ENCODE measurements at regions not wholly inside any gene's neighbourhood (a gene's known extent, or its start where the extent isn't known, plus 50 kb on each side); places are given as distances from the start of the nearest gene placed in this dataset.

DNA sequence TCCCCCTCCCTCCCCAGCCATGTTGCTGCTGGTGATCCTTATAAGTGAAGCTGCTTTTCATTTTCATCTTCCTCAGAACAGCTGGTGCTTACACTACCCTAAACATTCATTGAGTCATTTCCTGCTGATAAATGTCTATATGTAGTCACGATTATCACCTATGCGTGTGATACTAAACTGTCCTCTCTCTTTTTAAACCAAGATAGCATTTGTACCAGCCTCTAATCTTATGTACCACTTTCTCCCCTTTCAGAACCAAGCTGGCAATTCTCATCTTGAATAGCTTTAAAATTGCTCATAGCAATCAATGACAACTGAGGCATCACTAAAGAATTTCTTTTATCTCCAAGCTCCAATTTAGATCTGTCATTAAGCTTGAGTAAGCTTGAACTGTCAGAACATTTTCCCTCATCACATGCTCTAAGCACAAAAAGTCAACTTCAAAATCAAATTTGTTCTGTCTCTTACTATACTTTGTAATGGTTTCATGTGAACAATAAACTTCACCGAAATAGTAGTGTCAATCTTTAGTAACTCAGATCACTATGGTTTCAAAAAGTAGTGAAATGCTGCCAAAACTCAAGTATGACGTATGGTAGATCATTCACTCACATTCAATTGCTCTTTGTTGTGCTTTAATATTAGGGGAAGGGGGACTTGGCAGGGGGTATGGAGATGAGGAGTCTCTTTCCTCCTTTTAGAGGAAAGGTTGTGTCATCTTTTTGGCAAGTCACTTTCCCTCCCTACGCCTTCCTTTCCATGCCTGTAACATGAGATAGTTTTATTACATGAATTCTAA, 178.1 kb upstream of the NOVA1 start:
- peaks cover 3% of the 10 kb centered on the region for H3K9me3 Mint-ChIP-seq (ENCODE audit: low read depth)
- POLR2A ChIA-PET, result no interaction called here

DNA sequence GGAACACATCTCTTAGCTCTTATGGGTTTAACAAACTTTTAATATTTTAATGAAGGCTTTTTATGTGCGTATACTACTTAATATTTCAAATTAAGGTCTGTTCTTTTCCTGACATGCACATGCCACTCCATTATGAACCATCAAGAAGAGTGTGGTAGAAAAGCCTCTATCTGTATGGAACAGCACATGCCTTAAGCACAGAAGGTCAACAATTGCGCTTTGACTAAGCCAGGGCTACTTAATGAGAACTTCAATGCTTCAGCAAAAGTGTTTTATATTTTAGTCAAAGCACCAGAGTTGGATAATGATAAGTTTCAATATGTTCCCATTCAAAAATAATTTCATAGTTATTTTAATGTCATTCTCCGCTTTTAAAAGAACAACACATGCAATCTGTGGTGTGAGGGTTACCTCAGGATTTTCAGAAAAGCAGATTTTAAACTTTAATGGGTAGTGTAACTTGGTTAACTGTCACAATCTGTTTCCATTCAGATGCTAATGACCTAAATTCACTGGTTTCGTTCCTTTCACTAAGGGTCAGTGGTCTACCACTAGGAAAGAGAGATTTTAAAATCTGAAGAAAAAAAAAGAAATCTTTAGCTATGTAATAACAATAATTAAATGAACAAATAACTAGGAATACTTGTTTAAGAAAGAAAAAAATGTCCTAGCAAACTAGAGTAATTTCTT, 193.4 kb upstream of the NOVA1 start:
- ATAC-seq (no peak), DNase-seq (no peak)
- Mint-ChIP-seq H3K27ac (no peak overlapping the region), H3K9me3 (ENCODE audit: low read depth) (peaks cover 10% of the 10 kb centered on the region), H3K4me3 (no peak overlapping the region), H3K27me3 (no peaks in the 10 kb centered on the region), H3K4me1 (no peaks in the 10 kb centered on the region), H3K36me3 (ENCODE audit: low read depth) (no peaks in the 10 kb centered on the region)
- POLR2A ChIA-PET, result no interaction called here
- CTCF ChIA-PET, result interaction anchor here (1.1 kb wide), 1 partner anchor 9 kb away, joined by 3 read pairs; no protein-coding TSS in a partner anchor
- intact Hi-C loops (cut with DNase I, micrococcal nuclease), result no loop called here

More for the DNA sequence above, 178.1 kb upstream of the NOVA1 start:
- no peak overlapping the region for H3K27ac Mint-ChIP-seq
- ATAC-seq (no peak), DNase-seq (no peak)
- no peaks in the 10 kb centered on the region for H3K27me3 Mint-ChIP-seq
- no peaks in the 10 kb centered on the region for H3K36me3 Mint-ChIP-seq (ENCODE audit: low read depth)
- intact Hi-C loops (cut with DNase I, micrococcal nuclease), result no loop called here
- no peak overlapping the region for H3K4me3 Mint-ChIP-seq
- CTCF ChIA-PET, result no interaction called here
- no peaks in the 10 kb centered on the region for H3K4me1 Mint-ChIP-seq

DNA sequence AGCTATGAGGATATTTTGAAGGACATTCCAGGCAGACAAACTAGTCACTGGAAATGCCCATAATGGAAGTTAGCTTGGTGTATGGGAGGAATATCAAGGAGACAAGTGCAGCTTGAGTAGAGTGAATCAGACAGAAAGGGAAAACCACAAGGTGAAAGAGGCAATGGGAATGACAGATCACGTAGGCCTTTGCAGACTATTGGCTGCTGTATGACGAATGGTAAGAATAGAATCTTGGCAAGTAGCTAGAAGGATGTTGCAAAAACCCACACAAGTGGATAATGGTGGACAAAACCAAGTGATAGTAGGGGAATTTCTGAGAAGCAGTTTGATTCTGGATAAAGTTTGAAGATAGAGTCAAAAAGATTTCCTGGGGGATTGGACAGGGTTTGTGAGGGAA, 196.9 kb upstream of the NOVA1 start:
- ATAC-seq, result no peak

DNA sequence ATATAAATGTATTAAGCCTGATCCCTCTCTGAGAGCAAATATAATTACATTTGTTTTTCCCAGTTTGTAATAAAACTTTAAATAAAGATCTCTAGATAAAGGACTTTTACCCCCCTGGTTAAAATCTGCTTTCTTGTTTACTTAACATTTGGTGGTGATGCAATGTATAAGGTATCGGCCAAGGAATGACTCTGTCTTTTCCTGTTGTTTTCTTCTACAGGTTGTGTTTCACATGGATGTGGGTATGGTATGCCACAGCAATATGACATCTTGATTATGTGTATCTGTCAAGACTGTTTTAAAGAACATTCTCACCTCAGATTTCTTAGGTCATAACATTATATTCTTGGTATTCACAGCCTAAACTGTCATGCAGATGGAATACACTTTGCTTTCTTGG, 210.6 kb upstream of the NOVA1 start:
- H3K27me3 Mint-ChIP-seq, result no peaks in the 10 kb centered on the region
- no peak overlapping the region for H3K4me3 Mint-ChIP-seq
- DNase-seq (no peak), ATAC-seq (no peak)
- CTCF ChIA-PET, result no interaction called here
- H3K9me3 Mint-ChIP-seq (ENCODE audit: low read depth), result peaks cover 7% of the 10 kb centered on the region
- intact Hi-C loops (cut with DNase I, micrococcal nuclease), result no loop called here
- POLR2A ChIA-PET, result no interaction called here
- H3K36me3 Mint-ChIP-seq (ENCODE audit: low read depth), result no peaks in the 10 kb centered on the region
- no peak overlapping the region for H3K27ac Mint-ChIP-seq
- H3K4me1 Mint-ChIP-seq, result no peaks in the 10 kb centered on the region

More for the DNA sequence above, 196.9 kb upstream of the NOVA1 start:
- CTCF ChIA-PET, result no interaction called here
- DNase-seq, result no peak
- Mint-ChIP-seq H3K9me3 (ENCODE audit: low read depth) (peaks cover 3% of the 10 kb centered on the region), H3K27me3 (no peaks in the 10 kb centered on the region), H3K27ac (no peak overlapping the region), H3K4me3 (no peak overlapping the region), H3K4me1 (no peaks in the 10 kb centered on the region), H3K36me3 (ENCODE audit: low read depth) (no peaks in the 10 kb centered on the region)
- POLR2A ChIA-PET, result no interaction called here
- intact Hi-C loops (cut with DNase I, micrococcal nuclease), result no loop called here

DNA sequence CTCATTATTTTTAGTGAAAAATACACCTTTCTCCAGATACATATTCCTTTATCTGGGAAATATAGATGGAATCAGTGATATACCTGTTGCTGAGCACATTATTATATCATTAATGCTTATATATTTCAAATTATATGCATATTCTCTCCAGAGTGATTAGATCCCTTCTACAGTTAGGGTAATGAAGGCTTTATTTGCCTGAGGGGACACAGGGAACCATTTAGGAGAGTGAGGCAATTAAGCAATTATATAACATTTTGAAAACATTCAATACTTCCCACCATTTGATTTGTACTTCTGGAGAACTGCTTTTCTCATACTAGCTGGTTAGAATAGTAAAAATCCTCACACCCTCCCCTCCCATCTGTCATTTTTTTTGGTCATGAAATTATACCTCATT, 212.8 kb upstream of the NOVA1 start:
- Mint-ChIP-seq H3K27me3 (no peaks in the 10 kb centered on the region), H3K27ac (no peak overlapping the region), H3K9me3 (ENCODE audit: low read depth) (peaks cover 15% of the 10 kb centered on the region), H3K4me3 (no peak overlapping the region), H3K4me1 (no peaks in the 10 kb centered on the region), H3K36me3 (ENCODE audit: low read depth) (no peaks in the 10 kb centered on the region)
- no peak for DNase-seq
- no peak for ATAC-seq
- POLR2A ChIA-PET, result no interaction called here
- intact Hi-C loops (cut with DNase I, micrococcal nuclease), result no loop called here
- CTCF ChIA-PET, result no interaction called here

DNA sequence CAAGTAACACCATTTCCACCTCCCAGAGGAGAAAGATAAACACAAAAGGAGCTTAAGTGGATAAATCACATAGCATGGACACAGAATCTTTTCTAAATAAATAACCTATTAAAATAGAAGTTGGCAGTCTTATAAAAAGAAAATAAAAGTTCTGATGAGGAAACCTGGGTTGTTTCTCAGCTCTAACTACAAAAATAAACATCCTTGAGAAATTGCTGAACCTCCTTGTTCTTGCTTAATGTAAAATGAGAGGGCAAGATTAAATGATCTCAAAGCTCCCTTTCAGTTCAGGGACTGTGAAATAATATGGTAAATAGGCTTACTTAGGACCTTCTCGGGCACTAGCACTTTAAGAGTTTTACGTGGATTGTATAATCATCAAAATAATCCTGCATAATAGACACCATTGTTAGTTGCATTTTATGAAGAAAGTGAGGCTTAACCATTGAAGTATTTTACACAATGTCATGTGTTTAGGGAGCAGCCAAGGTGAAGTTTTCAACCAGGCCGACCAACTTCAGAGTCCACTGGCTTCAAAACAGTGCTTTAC, 214.0 kb upstream of the NOVA1 start:
- POLR2A ChIA-PET, result no interaction called here
- ATAC-seq, result no peak
- H3K27ac Mint-ChIP-seq, result no peak overlapping the region
- intact Hi-C loops (cut with DNase I, micrococcal nuclease), result no loop called here
- H3K36me3 Mint-ChIP-seq (ENCODE audit: low read depth), result no peaks in the 10 kb centered on the region
- CTCF ChIA-PET, result interaction anchor here (0.6 kb wide), 1 partner anchor 708 kb away, joined by 3 read pairs; no protein-coding TSS in a partner anchor
- H3K4me1 Mint-ChIP-seq, result no peaks in the 10 kb centered on the region
- H3K27me3 Mint-ChIP-seq, result no peaks in the 10 kb centered on the region
- no peak overlapping the region for H3K4me3 Mint-ChIP-seq
- DNase-seq, result no peak
- H3K9me3 Mint-ChIP-seq (ENCODE audit: low read depth), result peaks cover 10% of the 10 kb centered on the region

DNA sequence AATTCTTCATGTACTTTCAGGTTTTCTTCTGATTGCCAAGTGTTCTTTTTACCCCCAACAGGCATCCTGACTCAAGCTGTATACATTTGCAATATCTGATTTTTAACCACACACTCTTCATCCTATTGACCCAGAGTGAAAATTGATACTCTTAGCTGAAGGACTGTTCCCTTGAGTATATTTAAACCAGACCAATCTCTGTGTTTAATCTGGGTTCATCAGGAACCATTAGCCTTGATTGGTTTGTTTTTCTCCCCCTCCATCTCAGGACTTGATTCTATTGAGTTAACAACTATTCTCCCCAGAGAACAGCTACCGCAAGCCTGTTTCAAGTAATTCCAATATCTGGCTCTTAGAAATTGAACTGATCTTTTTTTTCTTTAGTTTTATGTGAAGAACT, 222.3 kb upstream of the NOVA1 start:
- H3K9me3 Mint-ChIP-seq (ENCODE audit: low read depth), result peaks cover 14% of the 10 kb centered on the region
- H3K36me3 Mint-ChIP-seq (ENCODE audit: low read depth), result no peaks in the 10 kb centered on the region
- ChIA-PET POLR2A (no interaction called here), CTCF (no interaction called here)
- no peak overlapping the region for H3K27ac Mint-ChIP-seq
- intact Hi-C loops (cut with DNase I, micrococcal nuclease), result no loop called here
- DNase-seq (no peak), ATAC-seq (no peak)
- no peaks in the 10 kb centered on the region for H3K4me1 Mint-ChIP-seq
- no peaks in the 10 kb centered on the region for H3K27me3 Mint-ChIP-seq
- H3K4me3 Mint-ChIP-seq, result no peak overlapping the region

DNA sequence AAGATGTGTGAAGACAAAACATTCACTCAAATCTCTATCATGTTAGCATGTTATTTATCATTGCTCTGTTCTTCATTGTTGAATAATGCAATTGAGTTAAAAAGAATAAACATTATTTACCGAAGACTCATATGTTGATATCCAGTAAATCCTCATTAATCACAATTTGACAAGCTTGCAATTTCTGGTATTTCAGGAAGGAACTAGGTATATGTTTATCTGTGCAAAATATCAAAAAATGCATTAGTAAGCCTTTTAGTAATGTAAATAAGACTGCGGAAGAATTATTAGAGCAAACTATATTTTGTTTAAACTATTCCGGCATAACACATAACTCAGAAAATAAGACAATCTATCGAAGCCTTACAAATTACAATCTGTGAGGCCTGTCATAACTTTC, 222.7 kb upstream of the NOVA1 start:
- Mint-ChIP-seq H3K27me3 (no peaks in the 10 kb centered on the region), H3K4me1 (no peaks in the 10 kb centered on the region), H3K9me3 (ENCODE audit: low read depth) (peaks cover 12% of the 10 kb centered on the region), H3K4me3 (no peak overlapping the region), H3K36me3 (ENCODE audit: low read depth) (no peaks in the 10 kb centered on the region), H3K27ac (no peak overlapping the region)
- DNase-seq, result no peak
- ChIA-PET CTCF (no interaction called here), POLR2A (no interaction called here)
- intact Hi-C loops (cut with DNase I, micrococcal nuclease), result no loop called here
- no peak for ATAC-seq

DNA sequence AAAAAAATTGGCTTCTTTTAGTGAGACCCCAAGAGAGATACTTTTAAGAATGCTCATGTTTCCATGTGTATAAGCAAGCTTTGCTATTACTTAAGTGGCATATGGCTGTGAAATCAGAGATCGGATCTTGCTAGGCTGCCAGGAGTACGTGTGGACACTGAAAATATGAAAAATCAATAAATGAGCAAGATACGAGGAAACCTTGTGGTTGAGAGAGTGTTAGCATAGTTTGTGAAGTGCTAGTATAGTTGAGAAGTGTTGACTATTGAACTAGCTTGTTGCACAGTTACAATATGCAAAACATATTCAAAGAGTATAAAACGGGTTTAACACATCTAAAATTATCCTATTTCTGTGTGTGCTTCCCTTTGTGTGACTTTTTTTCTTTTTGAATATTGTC, 230.9 kb upstream of the NOVA1 start:
- POLR2A ChIA-PET, result no interaction called here

DNA sequence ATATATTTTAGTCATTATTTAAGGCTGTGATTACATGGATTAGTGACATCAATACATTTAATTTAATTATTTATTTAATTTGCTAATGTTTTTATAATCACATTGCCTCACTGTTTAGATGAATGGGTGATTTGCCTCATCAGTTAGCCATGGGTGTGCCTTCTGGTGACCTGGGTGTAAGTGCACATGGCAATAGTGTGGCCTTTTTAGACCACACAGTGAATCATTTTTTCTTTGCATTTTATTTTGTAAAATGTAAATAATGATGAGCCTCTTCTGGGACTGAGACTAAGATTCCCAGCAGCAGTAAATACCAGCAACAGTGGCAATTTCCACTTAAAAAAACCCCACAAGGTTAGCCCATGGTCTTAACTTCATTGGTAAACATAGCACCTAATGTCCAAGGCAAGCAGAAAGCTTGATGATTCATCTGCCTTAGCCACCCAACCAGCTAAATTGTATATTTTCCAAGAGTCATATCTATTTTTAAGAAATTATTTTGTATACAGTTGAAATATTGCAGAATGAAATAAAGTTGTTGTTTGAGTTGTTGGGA, 235.9 kb upstream of the NOVA1 start:
- DNase-seq (no peak), ATAC-seq (no peak)
- Mint-ChIP-seq H3K27me3 (no peaks in the 10 kb centered on the region), H3K4me3 (no peak overlapping the region), H3K9me3 (ENCODE audit: low read depth) (peaks cover 10% of the 10 kb centered on the region), H3K4me1 (no peaks in the 10 kb centered on the region), H3K36me3 (ENCODE audit: low read depth) (no peaks in the 10 kb centered on the region), H3K27ac (no peak overlapping the region)
- intact Hi-C loops (cut with DNase I, micrococcal nuclease), result no loop called here
- ChIA-PET POLR2A (no interaction called here), CTCF (no interaction called here)

More for the DNA sequence above, 230.9 kb upstream of the NOVA1 start:
- CTCF ChIA-PET, result no interaction called here
- Mint-ChIP-seq H3K36me3 (ENCODE audit: low read depth) (no peaks in the 10 kb centered on the region), H3K4me1 (no peaks in the 10 kb centered on the region), H3K9me3 (ENCODE audit: low read depth) (peaks cover 13% of the 10 kb centered on the region), H3K27ac (no peak overlapping the region), H3K27me3 (no peaks in the 10 kb centered on the region), H3K4me3 (no peak overlapping the region)
- intact Hi-C loops (cut with DNase I, micrococcal nuclease), result no loop called here
- no peak for DNase-seq
- no peak for ATAC-seq

DNA sequence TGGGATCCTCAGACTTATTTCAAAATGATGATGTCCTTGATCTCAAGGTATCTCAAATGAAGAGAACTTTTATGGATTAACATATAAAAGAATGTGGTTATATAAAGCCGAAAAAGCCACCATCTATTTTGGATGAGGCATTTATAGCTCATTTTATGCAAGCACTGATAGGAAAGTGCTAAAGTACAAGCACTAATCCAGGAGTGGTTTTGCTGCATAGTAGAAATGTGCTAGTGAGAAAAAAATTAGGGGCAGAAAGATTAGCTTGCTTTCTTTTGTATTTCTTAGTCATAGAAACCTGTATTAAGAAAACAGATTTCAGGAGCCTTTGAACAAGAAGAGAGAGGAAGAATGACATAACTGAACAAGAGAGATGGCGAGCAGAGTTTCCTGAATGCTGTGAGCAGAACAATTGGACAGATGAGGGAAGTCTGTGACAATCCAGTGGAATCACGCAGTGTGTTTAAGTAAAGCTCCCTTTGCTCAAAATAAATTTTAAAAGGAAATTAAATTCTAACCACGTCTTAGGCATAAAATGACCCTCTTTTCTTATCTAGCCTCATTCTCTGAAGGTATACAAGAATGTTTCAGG, 238.2 kb upstream of the NOVA1 start:
- POLR2A ChIA-PET, result no interaction called here
- ATAC-seq (no peak), DNase-seq (no peak)
- Mint-ChIP-seq H3K27ac (no peak overlapping the region), H3K4me3 (no peak overlapping the region), H3K27me3 (no peaks in the 10 kb centered on the region), H3K4me1 (no peaks in the 10 kb centered on the region), H3K36me3 (ENCODE audit: low read depth) (no peaks in the 10 kb centered on the region), H3K9me3 (ENCODE audit: low read depth) (peaks cover 6% of the 10 kb centered on the region)
- intact Hi-C loops (cut with DNase I, micrococcal nuclease), result no loop called here
- CTCF ChIA-PET, result no interaction called here

DNA sequence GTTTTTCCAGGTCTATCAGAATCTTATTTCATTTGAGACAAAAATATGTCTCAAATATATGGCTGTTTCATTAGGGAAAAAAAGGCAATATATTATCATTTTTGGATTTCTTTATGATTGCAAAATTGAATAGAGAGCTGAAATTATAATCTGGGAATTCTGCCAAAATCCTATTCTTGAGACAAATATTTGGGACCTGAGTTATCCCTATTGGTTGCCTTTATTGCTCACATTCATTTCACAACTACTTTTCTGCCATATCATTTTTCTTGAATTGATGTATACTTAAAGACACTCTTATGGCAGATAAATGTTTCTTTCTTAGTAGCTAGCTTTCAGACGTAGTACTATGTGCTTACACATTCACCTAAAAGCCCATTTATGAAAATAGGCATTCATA, 241.6 kb upstream of the NOVA1 start:
- Mint-ChIP-seq H3K4me1 (no peaks in the 10 kb centered on the region), H3K27ac (no peak overlapping the region)

More for the DNA sequence above, 241.6 kb upstream of the NOVA1 start:
- H3K27me3 Mint-ChIP-seq, result no peaks in the 10 kb centered on the region
- ChIA-PET CTCF (no interaction called here), POLR2A (no interaction called here)
- ATAC-seq (no peak), DNase-seq (no peak)
- H3K36me3 Mint-ChIP-seq (ENCODE audit: low read depth), result no peaks in the 10 kb centered on the region
- peaks cover 2% of the 10 kb centered on the region for H3K9me3 Mint-ChIP-seq (ENCODE audit: low read depth)
- intact Hi-C loops (cut with DNase I, micrococcal nuclease), result no loop called here
- no peak overlapping the region for H3K4me3 Mint-ChIP-seq

Measured in activated CD4-positive, alpha-beta T cell treated with anti-CD3 and anti-CD28 coated beads for 36 hours (primary cell).